GM18507 (cell line): ENCODE measurements at regions not wholly inside any gene's neighbourhood (a gene's known extent, or its start where the extent isn't known, plus 50 kb on each side); places are given as distances from the start of the nearest gene placed in this dataset.

Source experiments
- DNase-seq: peaks from one replicate; pipeline ENCODE4 v3.0.0; 2011; ENCODE audit warnings: low read depth; ENCODE audit not compliant: insufficient read length; ENCODE audit errors: extremely low spot score
- FAIRE-seq: peaks from 2 replicates; lab custom pipeline; 2011; peaks lifted over from hg19 to GRCh38; lab: Jason Lieb, UNC

GRCh38 chrY:17259497-17259896 is 620.5 kb downstream of the CDY2B start:
- DNase-seq (no peak), FAIRE-seq (no peak)

DNA sequence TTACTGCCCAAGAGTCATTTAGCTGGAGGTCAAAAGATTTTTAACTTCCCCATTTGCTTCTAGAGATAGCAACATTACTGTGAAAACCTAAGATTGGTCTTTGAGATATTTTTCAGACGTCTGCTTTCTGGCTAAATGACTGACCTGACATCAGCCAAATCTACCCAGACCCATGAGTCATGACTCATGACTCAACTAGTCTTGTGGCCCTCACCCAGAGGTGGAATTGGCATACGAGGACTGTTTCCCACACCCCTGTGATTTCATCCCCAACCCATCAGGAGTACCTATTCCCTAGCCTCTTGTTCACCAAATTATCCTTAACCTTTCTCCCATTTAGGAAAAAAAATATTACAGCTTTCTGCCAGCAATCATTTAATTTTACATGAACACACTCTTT is 641.6 kb downstream of the CDY2B start:
- FAIRE-seq (no peak), DNase-seq (no peak)

- FAIRE-seq = no peak
- no peak for DNase-seq
These were observed 644.3 kb downstream of the CDY2B start for GRCh38 chrY:17235769-17236168.

DNA sequence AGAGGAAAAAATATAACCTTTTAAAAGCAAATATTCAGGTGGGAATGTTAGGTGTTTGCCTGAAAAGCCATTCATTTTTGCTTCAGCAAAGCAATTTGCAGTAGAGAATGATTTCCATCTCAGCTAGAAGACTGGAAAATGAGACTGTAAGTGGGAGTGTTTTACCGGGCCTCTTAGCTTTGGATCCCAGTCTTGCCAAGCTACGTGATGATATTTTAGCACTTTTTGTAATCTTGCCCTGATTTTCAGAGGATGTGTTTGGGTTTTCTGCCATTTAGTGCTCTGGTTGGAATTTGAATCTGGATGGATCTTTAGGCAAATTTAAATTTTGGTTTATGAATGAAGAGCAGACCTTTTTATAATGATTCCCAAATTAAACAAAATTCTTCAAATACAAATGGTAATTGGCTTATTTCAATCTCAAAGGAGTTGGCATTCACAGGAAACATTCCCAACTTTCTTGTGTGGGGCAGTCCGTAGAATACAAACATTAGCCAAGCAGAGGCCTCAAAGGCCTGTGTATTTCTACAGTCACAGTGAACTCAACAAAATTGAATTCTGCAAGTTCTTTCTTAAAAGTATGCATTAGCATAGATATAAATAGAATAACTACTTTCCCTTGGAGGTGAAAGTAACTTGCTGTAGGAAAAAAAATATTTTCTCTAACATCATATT is 646.4 kb downstream of the CDY2B start:
- no peak for FAIRE-seq
- no peak for DNase-seq

- FAIRE-seq = no peak
These were observed 648.0 kb downstream of the CDY2B start for GRCh38 chrY:17231994-17232393.

DNA sequence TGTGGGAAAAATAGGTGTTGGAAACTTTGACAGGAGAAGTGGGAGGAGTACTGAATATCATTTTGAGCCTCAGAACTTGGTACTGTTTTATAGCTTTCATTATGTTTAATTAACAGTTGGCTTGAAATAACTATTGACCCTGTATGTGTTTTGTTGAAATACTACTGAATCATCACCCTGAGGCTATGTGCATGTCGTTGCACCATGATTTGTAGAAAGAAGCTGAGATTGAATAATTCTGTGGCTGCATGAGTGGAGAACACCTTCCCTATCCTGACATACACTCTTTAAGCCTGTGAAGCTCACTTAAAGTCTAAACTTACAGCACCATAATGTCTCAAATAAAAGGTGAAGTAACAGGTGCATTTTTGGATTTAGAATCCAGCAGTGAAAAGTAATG is 656.5 kb downstream of the CDY2B start:
- DNase-seq (no peak), FAIRE-seq (no peak)

More at GRCh38 chrY:17231994-17232393, 648.0 kb downstream of the CDY2B start:
- no peak for DNase-seq

DNA sequence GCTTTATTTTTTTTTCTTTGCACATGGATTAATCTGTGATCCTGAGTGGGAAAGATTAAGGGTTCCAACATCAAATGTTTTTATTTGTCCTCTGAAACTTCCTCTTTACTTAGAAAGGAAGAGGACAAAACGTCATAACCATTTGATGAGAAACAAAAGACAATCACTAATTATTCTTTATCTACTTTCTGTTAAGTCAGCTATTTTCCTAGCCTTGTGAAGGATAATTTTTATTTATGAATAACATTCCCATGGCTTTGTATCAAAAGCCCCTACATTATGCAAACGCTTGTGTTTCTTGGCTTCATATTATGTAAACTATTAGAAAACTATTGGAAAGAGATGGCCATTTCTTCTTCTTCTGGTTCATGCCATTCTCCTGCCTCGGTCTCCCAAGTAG is 677.6 kb downstream of the CDY2B start:
- FAIRE-seq = no peak
- no peak for DNase-seq

- no peak for DNase-seq
- no peak for FAIRE-seq
These were observed 695.7 kb downstream of the CDY2B start for GRCh38 chrY:17184299-17184698.

DNA sequence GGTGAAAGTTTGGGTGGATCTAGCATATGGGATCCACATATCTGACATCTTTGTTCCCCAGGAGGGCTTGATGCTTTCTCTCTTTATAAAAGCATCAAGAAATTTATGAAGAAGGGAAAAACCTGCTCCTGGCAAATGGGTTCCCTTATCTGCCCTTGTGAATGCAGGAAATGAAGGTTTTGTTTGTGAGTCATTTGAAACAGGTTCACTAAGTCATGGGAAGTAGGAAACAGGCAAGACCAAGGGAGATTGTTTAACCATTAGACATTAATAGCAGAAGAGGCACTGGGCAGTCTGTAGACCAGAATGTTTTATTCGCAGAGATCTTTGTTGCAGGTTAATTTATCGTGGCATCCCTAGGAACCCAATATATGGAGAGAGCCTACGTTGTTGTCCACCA is 713.1 kb downstream of the CDY2B start:
- no peak for DNase-seq
- FAIRE-seq = no peak

DNA sequence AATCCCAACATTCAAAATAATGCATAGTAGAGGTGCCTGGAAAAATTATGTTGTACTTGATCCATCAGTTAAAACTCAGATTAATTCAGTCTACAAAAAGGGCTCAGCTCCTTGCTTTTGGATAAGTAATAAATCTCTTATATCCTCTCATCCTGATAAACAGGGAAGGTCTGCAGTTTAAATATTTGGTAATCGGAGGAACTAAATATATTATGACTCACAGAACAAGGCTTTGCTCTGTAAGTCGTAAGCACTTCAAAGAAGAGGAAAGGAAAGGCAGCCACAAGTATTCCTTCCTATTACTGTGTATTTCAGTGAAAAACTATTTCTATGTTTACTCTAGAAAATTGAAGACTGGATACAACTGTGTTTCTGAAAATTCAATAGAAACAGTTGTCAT is 757.9 kb downstream of the CDY2B start:
- DNase-seq (no peak), FAIRE-seq (no peak)

DNA sequence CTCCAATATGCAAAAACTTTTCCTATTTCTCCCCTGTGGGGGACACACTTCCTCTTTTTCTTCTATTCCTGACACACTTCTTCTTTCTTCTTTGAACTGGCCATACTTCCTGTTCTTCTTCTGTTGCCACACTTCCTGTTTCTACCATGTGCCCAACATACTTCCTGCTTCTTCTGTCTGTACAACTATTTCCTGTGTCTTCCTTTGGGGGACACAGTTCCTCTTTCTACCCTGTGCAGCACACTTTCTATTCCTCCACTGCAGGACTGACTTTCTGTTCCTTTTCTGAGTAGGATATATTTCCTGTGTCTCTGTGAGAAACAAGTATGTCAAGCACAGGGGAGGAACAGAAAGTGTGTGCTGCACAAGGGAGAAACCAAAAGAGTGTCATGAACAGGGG is 794.7 kb downstream of the CDY2B start:
- FAIRE-seq (no peak), DNase-seq (no peak)

GRCh38 chrY:17079887-17080286 is 800.1 kb downstream of the CDY2B start:
- no peak for FAIRE-seq
- no peak for DNase-seq

GRCh38 chrY:17067307-17067706 is 812.7 kb downstream of the CDY2B start:
- FAIRE-seq (no peak), DNase-seq (no peak)

DNA sequence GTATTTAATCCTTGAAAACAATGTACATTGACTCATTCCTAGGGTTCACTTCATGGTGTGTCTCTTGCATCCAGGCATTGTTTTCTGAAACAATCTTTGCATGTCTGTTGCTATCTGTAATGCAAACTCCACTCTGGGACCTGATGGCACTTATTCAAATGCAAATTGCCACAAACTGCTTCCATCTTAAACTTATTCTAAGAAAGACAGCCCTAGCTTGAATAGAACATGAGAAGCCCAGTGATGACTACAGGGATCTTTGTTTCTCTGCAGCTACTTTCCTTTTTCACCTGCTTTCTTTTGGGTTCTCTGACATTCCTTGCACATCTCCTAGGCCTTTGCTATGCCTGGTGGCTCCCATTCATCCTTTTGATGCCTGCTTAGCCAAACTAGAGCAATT is 827.0 kb downstream of the CDY2B start:
- DNase-seq = no peak
- FAIRE-seq = no peak

DNA sequence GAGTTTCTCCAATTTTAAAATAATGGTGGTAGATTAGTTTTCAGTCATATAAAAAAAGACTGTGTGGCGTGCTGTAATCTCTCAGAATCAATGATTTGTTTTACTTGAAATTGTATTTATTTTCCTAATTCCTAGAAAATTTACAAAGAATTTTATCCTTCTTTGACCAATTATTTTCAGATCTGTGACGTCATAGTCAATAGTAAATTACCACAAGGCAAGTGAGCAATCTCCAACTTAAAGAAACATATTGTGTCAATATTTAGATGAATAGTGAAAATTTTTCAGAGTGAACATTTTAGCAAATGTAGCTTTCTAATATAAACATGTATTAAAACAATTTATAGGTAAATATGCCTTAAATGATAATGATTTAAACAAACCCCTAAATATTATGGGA is 829.6 kb downstream of the CDY2B start:
- DNase-seq = no peak
- no peak for FAIRE-seq

GRCh38 chrY:17045124-17045523 is 834.9 kb downstream of the CDY2B start:
- FAIRE-seq (no peak), DNase-seq (no peak)

DNA sequence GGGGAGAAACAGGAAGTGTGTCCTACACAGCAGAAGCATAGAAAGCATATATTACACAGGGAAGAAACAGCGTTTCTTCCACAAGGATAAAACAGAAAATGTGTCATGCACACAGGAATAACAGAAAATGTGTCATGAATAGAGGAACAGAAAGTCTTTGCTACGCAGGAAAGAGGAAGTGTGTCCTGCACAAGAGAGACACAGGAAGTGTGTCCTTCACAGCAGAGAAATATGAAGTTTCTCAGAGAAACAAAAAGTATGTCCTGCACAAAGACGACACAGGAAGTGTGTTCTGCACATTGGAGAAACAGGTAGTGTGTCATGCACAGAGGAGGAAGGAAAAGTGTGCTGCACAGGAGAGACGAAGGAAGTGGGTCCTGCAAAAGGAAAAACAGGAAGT is 835.3 kb downstream of the CDY2B start:
- DNase-seq (no peak), FAIRE-seq (no peak)

- DNase-seq (no peak), FAIRE-seq (no peak)
These were observed 835.7 kb downstream of the CDY2B start for GRCh38 chrY:17044272-17044671.

DNA sequence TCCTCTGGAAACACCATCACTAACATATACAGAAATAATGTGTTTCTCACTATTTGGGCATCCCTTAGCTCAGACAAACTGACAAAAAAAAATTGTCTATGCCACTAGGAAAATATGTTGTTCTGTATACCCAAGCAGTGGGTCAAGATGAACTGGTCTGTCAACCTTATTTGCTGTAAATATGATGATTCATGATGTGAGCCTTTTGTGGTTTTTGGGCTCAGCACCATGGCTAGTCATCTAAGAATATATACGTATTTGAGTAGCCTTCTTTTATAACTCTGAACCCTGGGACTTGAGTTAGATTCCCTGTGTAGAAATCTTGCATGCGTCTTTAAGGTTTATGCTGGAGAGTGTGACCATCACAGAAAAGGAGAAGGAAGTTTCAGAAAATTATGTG is 841.6 kb downstream of the CDY2B start:
- DNase-seq (no peak), FAIRE-seq (no peak)

GRCh38 chrY:17018126-17018525 is 861.9 kb downstream of the CDY2B start:
- FAIRE-seq = no peak
- no peak for DNase-seq

GRCh38 chrY:16993551-16993950 is 886.5 kb downstream of the CDY2B start:
- DNase-seq (no peak), FAIRE-seq (no peak)

- FAIRE-seq (no peak), DNase-seq (no peak)
These were observed 898.2 kb downstream of the CDY2B start for GRCh38 chrY:16981776-16982175.
